ENCODE measurements at regions not wholly inside any gene's neighbourhood (a gene's known extent, or its start where the extent isn't known, plus 50 kb on each side); places are given as distances from the start of the nearest gene placed in this dataset.

DNA sequence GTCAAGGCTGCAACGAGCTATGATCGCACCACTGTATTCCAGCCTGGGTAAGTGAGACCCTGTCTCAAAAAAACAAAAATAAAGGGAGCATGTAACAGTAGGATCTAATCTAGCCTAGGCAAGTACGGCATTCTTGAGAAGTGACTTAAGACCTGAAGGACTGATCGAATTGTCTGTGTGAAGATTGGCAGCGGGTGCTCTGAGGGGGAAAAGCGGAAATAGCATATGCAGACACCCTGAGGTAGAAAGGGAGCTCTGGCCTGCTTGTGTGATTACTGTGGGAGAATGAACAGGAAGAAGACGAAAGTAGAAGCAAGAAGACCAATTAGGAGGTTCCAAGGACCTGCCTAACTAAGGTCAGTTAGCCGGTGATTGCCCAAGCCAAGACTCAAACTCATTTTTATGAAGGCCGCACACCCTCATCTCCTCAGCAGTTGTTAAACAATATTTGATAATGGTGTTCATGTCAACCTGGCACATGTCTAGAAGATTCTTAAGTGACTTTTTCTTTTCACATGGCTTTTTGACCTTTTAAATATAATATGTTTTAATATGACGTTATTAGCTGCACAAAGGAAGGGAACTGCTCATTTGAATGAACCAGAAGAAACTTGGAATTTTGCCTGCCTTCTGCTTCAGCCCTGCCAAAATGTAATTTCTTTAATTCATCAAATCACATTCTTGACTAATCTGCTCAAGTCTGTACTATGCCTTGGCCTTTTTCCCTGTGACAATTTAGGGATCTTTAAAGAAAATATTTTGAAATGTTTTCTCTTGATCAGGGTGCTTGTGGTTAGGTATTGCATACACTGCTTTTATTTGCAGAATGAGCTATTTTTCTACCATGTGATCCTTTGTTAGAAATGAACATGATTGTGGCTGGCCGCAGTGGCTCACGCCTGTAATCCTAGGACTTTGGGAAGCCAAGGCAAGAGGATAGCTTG is 289.2 kb upstream of the DMRT1 start:
- Histone ChIP-seq H3K36me3 (ENCODE audit: insufficient read depth, low read depth, low read length) (no peaks in the 10 kb centered on the region), H3K9me3 (ENCODE audit: insufficient read depth, low read depth, low read length) (no peaks in the 10 kb centered on the region), H3K4me1 (ENCODE audit: insufficient read depth, low read length) (peaks cover 6% of the 10 kb centered on the region), H3K4me3 (ENCODE audit: low read length) (no peak overlapping the region), H3K9ac (ENCODE audit: low read depth, low read length) (no peak overlapping the region), H3K27me3 (ENCODE audit: insufficient read depth, low read length) (no peaks in the 10 kb centered on the region), H3K27ac (ENCODE audit: low read length) (no peak overlapping the region)

DNA sequence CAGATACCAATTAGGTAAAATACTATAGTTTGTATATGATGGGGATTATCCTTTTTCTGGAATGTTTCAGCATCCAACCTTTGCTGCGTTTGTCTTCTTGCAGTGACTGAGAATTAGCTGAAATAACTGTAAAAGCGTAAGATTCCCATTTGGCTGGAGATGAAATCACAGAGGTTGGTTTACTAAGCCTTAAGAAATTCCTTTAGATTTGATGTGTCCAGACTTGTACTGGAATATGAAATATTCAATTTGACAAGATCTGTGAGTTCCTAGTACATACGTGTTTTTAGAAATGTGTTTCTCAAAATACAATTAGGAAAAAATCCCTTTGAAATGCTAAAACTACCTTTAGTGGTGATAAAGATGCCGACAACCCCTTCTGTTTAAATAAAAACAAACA is 286.0 kb upstream of the DMRT1 start:
- H3K4me1 ChIP-seq (ENCODE audit: insufficient read depth, low read length) = peaks cover 11% of the 10 kb centered on the region
- H3K9ac ChIP-seq (ENCODE audit: low read depth, low read length) = no peak overlapping the region
- H3K27me3 ChIP-seq (ENCODE audit: insufficient read depth, low read length) = no peaks in the 10 kb centered on the region
- no peak overlapping the region for H3K27ac ChIP-seq (ENCODE audit: low read length)
- H3K36me3 ChIP-seq (ENCODE audit: insufficient read depth, low read depth, low read length) = no peaks in the 10 kb centered on the region
- no peak overlapping the region for H3K4me3 ChIP-seq (ENCODE audit: low read length)
- no peaks in the 10 kb centered on the region for H3K9me3 ChIP-seq (ENCODE audit: insufficient read depth, low read depth, low read length)

DNA sequence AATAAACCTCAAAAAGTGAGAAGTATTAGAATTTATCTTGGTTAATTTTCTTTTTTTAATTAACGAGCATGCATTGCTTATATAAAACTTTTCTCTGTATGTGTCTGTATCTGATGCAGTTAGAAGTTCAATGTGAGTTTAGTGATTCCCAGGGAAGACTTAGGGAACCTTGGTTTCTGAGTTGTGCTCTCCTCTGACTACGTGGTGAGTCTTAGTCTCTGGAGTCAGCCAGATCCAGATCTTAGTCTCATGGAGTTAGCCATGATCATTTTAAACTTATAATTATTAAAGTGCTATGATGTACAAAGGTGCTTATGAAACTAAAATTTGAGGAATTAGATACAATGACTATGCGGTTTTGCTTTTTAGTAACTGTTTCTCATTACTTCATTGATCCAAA is 285.3 kb upstream of the DMRT1 start:
- Histone ChIP-seq H3K9ac (ENCODE audit: low read depth, low read length) (no peak overlapping the region), H3K27me3 (ENCODE audit: insufficient read depth, low read length) (no peaks in the 10 kb centered on the region), H3K27ac (ENCODE audit: low read length) (no peak overlapping the region), H3K4me1 (ENCODE audit: insufficient read depth, low read length) (peaks cover 11% of the 10 kb centered on the region), H3K36me3 (ENCODE audit: insufficient read depth, low read depth, low read length) (no peaks in the 10 kb centered on the region), H3K4me3 (ENCODE audit: low read length) (no peak overlapping the region), H3K9me3 (ENCODE audit: insufficient read depth, low read depth, low read length) (no peaks in the 10 kb centered on the region)

DNA sequence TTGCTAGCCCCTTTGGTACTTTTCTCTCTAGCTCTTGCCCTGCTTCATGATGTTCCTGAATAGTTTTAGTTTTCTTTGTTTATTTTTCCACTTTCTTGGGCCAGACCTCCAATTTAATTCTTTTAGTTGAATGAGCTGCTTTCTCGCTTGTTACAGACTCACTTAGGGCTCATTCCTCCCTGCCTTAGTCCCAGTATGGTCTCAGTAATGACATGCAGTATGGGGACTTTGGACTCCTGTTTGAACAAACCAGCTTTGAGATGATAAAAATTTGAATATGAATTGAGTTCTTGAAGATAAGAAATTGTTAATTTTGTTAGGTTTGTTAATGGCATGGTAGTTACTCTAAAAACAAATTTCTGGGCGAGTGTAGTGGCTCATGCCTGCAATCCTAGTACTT is 284.8 kb upstream of the DMRT1 start:
- Histone ChIP-seq H3K27ac (ENCODE audit: low read length) (no peak overlapping the region), H3K36me3 (ENCODE audit: insufficient read depth, low read depth, low read length) (no peaks in the 10 kb centered on the region), H3K9me3 (ENCODE audit: insufficient read depth, low read depth, low read length) (no peaks in the 10 kb centered on the region), H3K4me3 (ENCODE audit: low read length) (no peak overlapping the region), H3K9ac (ENCODE audit: low read depth, low read length) (no peak overlapping the region), H3K4me1 (ENCODE audit: insufficient read depth, low read length) (peaks cover 11% of the 10 kb centered on the region), H3K27me3 (ENCODE audit: insufficient read depth, low read length) (no peaks in the 10 kb centered on the region)

DNA sequence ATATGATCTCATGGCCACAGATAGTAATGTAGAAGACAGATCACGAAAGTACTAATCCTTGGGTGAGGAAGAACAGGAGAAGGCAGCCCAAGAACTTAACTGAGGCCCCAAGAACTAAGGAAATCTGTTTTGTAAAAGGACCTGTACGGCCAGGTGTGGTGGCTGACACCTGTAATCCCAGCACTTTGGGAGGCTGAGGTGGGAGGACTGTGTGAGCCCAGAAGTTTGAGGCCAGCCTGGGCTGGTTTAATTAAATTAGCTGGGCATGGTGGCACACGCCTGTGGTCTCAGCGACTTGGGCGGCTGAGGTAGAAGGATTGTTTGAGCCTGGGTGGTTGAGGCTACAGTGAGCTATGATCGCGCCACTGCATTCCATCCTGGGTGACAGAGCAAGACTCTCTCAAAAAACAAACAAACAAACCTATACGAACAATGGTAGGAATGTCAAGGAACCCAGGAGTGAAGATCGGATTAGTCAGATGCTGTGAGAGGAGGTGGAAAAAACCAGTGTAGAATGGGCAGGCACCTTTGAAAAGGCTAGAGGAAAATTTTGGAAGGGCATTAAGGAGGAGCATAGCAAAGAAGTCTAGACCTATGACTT is 283.8 kb upstream of the DMRT1 start:
- Histone ChIP-seq H3K9ac (ENCODE audit: low read depth, low read length) (no peak overlapping the region), H3K4me3 (ENCODE audit: low read length) (no peak overlapping the region), H3K27me3 (ENCODE audit: insufficient read depth, low read length) (no peaks in the 10 kb centered on the region), H3K27ac (ENCODE audit: low read length) (no peak overlapping the region), H3K9me3 (ENCODE audit: insufficient read depth, low read depth, low read length) (no peaks in the 10 kb centered on the region), H3K36me3 (ENCODE audit: insufficient read depth, low read depth, low read length) (no peaks in the 10 kb centered on the region), H3K4me1 (ENCODE audit: insufficient read depth, low read length) (peaks cover 11% of the 10 kb centered on the region)

DNA sequence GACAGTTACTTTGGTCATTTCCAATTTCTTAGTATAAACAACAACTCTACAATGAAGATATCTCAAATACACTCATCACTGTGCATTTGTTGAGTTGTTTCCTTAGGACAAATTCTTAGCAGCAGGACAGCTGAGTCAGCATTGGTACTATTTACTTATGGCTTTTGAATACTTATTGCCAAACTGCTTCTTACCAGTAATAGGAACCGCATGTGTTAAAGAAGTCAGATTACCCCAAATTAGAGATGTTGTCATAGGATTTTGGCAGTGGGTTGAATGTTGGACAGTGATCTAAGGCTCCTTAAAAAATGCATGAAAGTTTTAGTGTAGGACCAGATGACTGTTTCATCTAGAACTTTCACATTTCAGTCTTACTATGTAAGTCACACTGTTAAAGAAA is 280.1 kb upstream of the DMRT1 start:
- H3K4me3 ChIP-seq (ENCODE audit: low read length) = no peak overlapping the region
- H3K9ac ChIP-seq (ENCODE audit: low read depth, low read length) = no peak overlapping the region
- no peak overlapping the region for H3K27ac ChIP-seq (ENCODE audit: low read length)
- H3K4me1 ChIP-seq (ENCODE audit: insufficient read depth, low read length) = peaks cover 6% of the 10 kb centered on the region
- H3K36me3 ChIP-seq (ENCODE audit: insufficient read depth, low read depth, low read length) = no peaks in the 10 kb centered on the region
- 0 out of 2 replicates have a peak, but pooled peaks cover 3% of the 10 kb centered on the region for H3K9me3 ChIP-seq (ENCODE audit: insufficient read depth, low read depth, low read length)
- no peaks in the 10 kb centered on the region for H3K27me3 ChIP-seq (ENCODE audit: insufficient read depth, low read length)

DNA sequence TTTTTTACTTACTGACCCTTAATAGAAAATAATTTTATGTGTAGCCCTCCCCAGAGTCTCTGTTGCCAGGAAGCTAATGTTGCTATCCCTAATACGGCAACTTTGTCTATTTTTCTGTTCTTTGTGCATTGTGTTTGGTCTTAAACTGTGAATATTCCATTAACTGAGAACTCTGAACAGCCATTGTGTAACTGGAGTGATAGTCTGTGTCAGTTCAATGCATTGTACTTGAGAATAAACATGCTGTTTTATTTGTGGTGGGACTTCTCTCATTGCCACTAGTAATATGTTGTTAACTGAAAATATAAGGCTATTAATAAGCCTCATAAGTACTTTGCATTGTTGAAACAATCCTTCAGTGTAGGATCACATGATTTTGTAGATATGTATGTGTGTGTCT is 278.3 kb upstream of the DMRT1 start:
- H3K9ac ChIP-seq (ENCODE audit: low read depth, low read length) = no peak overlapping the region
- no peak overlapping the region for H3K4me3 ChIP-seq (ENCODE audit: low read length)
- H3K27me3 ChIP-seq (ENCODE audit: insufficient read depth, low read length) = no peaks in the 10 kb centered on the region
- H3K4me1 ChIP-seq (ENCODE audit: insufficient read depth, low read length) = peaks cover 4% of the 10 kb centered on the region
- H3K27ac ChIP-seq (ENCODE audit: low read length) = no peak overlapping the region
- H3K9me3 ChIP-seq (ENCODE audit: insufficient read depth, low read depth, low read length) = 0 out of 2 replicates have a peak, but pooled peaks cover 3% of the 10 kb centered on the region
- H3K36me3 ChIP-seq (ENCODE audit: insufficient read depth, low read depth, low read length) = no peaks in the 10 kb centered on the region

DNA sequence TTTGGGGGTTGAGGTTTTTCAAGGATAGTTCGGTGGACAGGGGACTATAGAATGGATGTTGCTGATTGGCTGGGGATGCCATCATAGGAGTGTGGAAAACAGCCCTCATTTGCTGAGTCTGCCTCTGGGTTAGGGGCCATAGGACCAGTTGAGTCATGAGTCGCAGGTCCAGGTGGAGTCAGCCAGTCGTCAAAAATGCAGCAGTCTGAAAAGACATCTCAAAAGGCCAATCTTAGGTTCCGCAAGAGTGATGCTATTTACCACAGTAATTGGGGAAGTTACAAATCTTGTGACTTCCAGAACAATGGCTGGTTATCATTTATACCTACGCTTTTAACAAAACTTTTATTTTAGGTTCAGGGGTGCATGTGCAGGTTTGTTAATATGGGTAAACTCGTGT is 276.0 kb upstream of the DMRT1 start:
- H3K27ac ChIP-seq (ENCODE audit: low read length) = no peak overlapping the region
- H3K27me3 ChIP-seq (ENCODE audit: insufficient read depth, low read length) = no peaks in the 10 kb centered on the region
- H3K9ac ChIP-seq (ENCODE audit: low read depth, low read length) = no peak overlapping the region
- no peaks in the 10 kb centered on the region for H3K36me3 ChIP-seq (ENCODE audit: insufficient read depth, low read depth, low read length)
- 0 out of 2 replicates have a peak, but pooled peaks cover 3% of the 10 kb centered on the region for H3K9me3 ChIP-seq (ENCODE audit: insufficient read depth, low read depth, low read length)
- no peak overlapping the region for H3K4me3 ChIP-seq (ENCODE audit: low read length)
- H3K4me1 ChIP-seq (ENCODE audit: insufficient read depth, low read length) = no peaks in the 10 kb centered on the region; the same call in 1 of the 2 replicates

DNA sequence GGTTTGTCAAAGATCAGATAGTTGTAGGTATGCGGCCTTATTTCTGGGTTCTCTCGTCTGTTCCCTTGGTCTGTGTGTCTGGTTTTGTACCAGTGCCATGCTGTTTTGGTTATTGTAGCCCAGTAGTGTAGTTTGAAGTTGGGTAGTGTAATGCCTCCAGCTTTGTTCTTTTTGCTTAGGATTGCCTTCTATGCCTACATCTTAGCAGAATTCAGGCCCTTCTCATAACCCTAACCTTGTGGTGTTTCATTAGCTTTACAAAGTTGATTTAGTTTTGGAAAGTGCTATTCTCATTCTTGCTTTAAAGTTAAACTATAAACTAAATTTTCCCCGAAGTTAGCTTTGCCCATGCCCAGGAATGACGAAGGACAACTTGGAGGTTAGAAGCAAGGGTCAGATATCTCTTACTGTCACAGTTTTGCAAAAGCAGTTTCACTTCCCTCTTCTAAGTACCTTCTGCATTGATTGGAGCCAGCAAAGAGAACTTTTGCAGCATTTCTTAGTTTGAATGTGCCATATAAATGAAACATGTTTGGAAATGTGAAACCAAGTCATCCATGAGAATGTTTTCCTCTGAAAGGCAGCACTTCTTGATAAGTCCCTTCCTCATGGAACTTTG is 274.3 kb upstream of the DMRT1 start:
- Histone ChIP-seq H3K9me3 (ENCODE audit: insufficient read depth, low read depth, low read length) (0 out of 2 replicates have a peak, but pooled peaks cover 3% of the 10 kb centered on the region), H3K36me3 (ENCODE audit: insufficient read depth, low read depth, low read length) (no peaks in the 10 kb centered on the region), H3K27me3 (ENCODE audit: insufficient read depth, low read length) (no peaks in the 10 kb centered on the region), H3K4me3 (ENCODE audit: low read length) (no peak overlapping the region), H3K9ac (ENCODE audit: low read depth, low read length) (no peak overlapping the region), H3K4me1 (ENCODE audit: insufficient read depth, low read length) (no peaks in the 10 kb centered on the region; the same call in 1 of the 2 replicates), H3K27ac (ENCODE audit: low read length) (no peak overlapping the region)

DNA sequence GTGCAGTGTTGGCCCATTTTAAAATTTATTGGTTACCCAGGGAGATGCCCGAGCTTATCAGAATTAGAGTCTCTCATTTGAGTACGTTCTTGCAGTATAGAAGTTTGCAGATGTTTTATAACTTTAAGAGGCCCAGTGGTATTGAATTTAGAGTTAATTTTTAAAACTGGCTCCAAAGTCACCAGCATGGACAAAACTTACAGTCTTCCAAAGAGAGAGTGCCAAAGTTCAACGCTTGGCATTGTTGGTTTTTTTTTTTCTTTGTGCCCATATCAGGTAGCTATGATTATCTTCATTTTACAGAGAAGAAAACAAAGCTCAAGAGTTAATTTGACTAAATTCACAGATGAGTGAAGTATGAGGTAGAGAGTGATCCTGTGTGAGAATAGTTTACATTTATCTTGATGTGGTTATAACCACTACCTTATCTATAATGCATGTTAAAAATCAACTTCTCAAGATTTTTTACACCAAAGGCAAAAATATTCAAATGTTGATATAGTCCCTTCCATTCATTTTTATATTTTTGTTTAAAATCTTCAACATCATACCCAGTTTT is 273.7 kb upstream of the DMRT1 start:
- Histone ChIP-seq H3K36me3 (ENCODE audit: insufficient read depth, low read depth, low read length) (no peaks in the 10 kb centered on the region), H3K27me3 (ENCODE audit: insufficient read depth, low read length) (no peaks in the 10 kb centered on the region), H3K4me3 (ENCODE audit: low read length) (no peak overlapping the region), H3K27ac (ENCODE audit: low read length) (no peak overlapping the region), H3K9ac (ENCODE audit: low read depth, low read length) (no peak overlapping the region), H3K4me1 (ENCODE audit: insufficient read depth, low read length) (no peaks in the 10 kb centered on the region), H3K9me3 (ENCODE audit: insufficient read depth, low read depth, low read length) (0 out of 2 replicates have a peak, but pooled peaks cover 3% of the 10 kb centered on the region)

DNA sequence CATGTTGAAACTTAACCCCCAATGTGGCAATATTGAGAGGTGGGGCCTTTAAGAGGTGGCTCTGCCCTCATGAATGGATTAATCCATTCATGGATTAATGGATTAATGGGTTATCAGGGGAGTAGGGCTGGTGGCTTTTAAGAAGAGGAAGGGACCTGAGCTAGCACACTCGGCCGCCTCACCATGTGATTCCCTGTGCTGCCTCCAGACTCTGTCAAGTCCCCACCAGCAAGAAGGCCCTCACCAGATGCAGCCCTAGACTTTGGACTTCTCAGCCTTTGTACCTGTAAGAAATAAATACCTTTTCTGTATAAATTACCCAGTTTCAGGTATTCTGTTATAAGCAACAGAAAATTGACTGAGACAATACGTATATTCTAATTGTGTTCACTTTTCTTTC is 272.2 kb upstream of the DMRT1 start:
- Histone ChIP-seq H3K9me3 (ENCODE audit: insufficient read depth, low read depth, low read length) (0 out of 2 replicates have a peak, but pooled peaks cover 3% of the 10 kb centered on the region), H3K9ac (ENCODE audit: low read depth, low read length) (no peak overlapping the region), H3K27ac (ENCODE audit: low read length) (no peak overlapping the region), H3K36me3 (ENCODE audit: insufficient read depth, low read depth, low read length) (no peaks in the 10 kb centered on the region), H3K27me3 (ENCODE audit: insufficient read depth, low read length) (no peaks in the 10 kb centered on the region), H3K4me1 (ENCODE audit: insufficient read depth, low read length) (peaks cover 5% of the 10 kb centered on the region), H3K4me3 (ENCODE audit: low read length) (no peak overlapping the region)
